ENCODE measurements at regions not wholly inside any gene's neighbourhood (a gene's known extent, or its start where the extent isn't known, plus 50 kb on each side); places are given as distances from the start of the nearest gene placed in this dataset.

- TF ChIP-seq, protein P1, sequence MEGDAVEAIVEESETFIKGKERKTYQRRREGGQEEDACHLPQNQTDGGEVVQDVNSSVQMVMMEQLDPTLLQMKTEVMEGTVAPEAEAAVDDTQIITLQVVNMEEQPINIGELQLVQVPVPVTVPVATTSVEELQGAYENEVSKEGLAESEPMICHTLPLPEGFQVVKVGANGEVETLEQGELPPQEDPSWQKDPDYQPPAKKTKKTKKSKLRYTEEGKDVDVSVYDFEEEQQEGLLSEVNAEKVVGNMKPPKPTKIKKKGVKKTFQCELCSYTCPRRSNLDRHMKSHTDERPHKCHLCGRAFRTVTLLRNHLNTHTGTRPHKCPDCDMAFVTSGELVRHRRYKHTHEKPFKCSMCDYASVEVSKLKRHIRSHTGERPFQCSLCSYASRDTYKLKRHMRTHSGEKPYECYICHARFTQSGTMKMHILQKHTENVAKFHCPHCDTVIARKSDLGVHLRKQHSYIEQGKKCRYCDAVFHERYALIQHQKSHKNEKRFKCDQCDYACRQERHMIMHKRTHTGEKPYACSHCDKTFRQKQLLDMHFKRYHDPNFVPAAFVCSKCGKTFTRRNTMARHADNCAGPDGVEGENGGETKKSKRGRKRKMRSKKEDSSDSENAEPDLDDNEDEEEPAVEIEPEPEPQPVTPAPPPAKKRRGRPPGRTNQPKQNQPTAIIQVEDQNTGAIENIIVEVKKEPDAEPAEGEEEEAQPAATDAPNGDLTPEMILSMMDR (conservative IDR thresholded peaks at IDR 0.05; ENCODE audit: low read length), result no peak
- no peak for TF ChIP-seq EZH2phosphoT487 (IDR thresholded peaks at IDR 0.05; ENCODE audit: borderline replicate concordance, low read depth, low read length)
Measured at GRCh38 chr5:31023105-31023504, 170.4 kb upstream of the CDH6 start.

Data from OCI-LY7 (cell line).